Bronchial epithelial cell (primary cell): ENCODE measurements at regions not wholly inside any gene's neighbourhood (a gene's known extent, or its start where the extent isn't known, plus 50 kb on each side); places are given as distances from the start of the nearest gene placed in this dataset.

Source experiments
- DNase-seq: peaks from one replicate; pipeline ENCODE4 v3.0.0-alpha.2; 2010; ENCODE audit warnings: low read depth
- FAIRE-seq: peaks from 2 replicates; lab custom pipeline; 2011; peaks lifted over from hg19 to GRCh38; lab: Jason Lieb, UNC
- H3K27me3 ChIP-seq: 2 replicates; pipeline ENCODE4 v1.5.1; 2011; ENCODE audit warnings: low read length; ENCODE audit not compliant: control insufficient read depth, insufficient read depth
- H3K36me3 ChIP-seq: 2 replicates; pipeline ENCODE4 v1.5.1; 2011; ENCODE audit warnings: low read length; ENCODE audit not compliant: control insufficient read depth, insufficient read depth
- H3K4me3 ChIP-seq: 2 replicates; pipeline ENCODE4 v1.5.1; 2011; ENCODE audit warnings: mild to moderate bottlenecking, low read depth, low read length, control low read depth
- CTCF ChIP-seq: IDR thresholded peaks from 2 replicates; pipeline ENCODE4 v1.5.1; 2011; ENCODE audit warnings: mild to moderate bottlenecking, moderate library complexity, low read length, control low read depth, inconsistent platforms; ENCODE audit not compliant: insufficient read depth, severe bottlenecking

GRCh38 chr11:90867416-90867815 is 644.6 kb upstream of the CHORDC1 start:
- TF ChIP-seq CTCF: no peak
- H3K4me3 ChIP-seq: no peak overlapping the region
- H3K27me3 ChIP-seq: no peaks in the 10 kb centered on the region
- no peaks in the 10 kb centered on the region for H3K36me3 ChIP-seq
- DNase-seq (no peak), FAIRE-seq (no peak)

- FAIRE-seq: no peak
- no peaks in the 10 kb centered on the region for H3K36me3 ChIP-seq
- H3K4me3 ChIP-seq: no peak overlapping the region
- H3K27me3 ChIP-seq: no peaks in the 10 kb centered on the region
- no peak for TF ChIP-seq CTCF
- no peak for DNase-seq
Observed at GRCh38 chr11:90856790-90857189, 633.9 kb upstream of the CHORDC1 start.

- TF ChIP-seq CTCF: no peak
- DNase-seq (no peak), FAIRE-seq (no peak)
- Histone ChIP-seq H3K27me3 (no peaks in the 10 kb centered on the region), H3K4me3 (no peak overlapping the region), H3K36me3 (no peaks in the 10 kb centered on the region)
Observed at GRCh38 chr11:90855531-90855930, 632.7 kb upstream of the CHORDC1 start.

- no peak for TF ChIP-seq CTCF
- Histone ChIP-seq H3K36me3 (no peaks in the 10 kb centered on the region), H3K27me3 (no peaks in the 10 kb centered on the region), H3K4me3 (no peak overlapping the region)
- FAIRE-seq (no peak), DNase-seq (no peak)
Observed at GRCh38 chr11:90851196-90851595, 628.3 kb upstream of the CHORDC1 start.

GRCh38 chr11:90849312-90849711 is 626.5 kb upstream of the CHORDC1 start:
- no peak for TF ChIP-seq CTCF
- FAIRE-seq (no peak), DNase-seq (peak; percentile 8)
- H3K27me3 ChIP-seq: no peaks in the 10 kb centered on the region
- no peaks in the 10 kb centered on the region for H3K36me3 ChIP-seq
- no peak overlapping the region for H3K4me3 ChIP-seq

GRCh38 chr11:90847268-90847886 is 624.5 kb upstream of the CHORDC1 start:
- FAIRE-seq (no peak), DNase-seq (no peak)
- no peaks in the 10 kb centered on the region for H3K36me3 ChIP-seq
- no peak overlapping the region for H3K4me3 ChIP-seq
- H3K27me3 ChIP-seq: no peaks in the 10 kb centered on the region
- TF ChIP-seq CTCF: no peak
